ENCODE measurements at regions not wholly inside any gene's neighbourhood (a gene's known extent, or its start where the extent isn't known, plus 50 kb on each side); places are given as distances from the start of the nearest gene placed in this dataset.

- in situ Hi-C loops (cut with MboI; ENCODE audit: low sequenced_read_pairs) = no loop called here
Measured at GRCh38 chr10:64062793-64063192, 541.6 kb downstream of the REEP3 start.

DNA sequence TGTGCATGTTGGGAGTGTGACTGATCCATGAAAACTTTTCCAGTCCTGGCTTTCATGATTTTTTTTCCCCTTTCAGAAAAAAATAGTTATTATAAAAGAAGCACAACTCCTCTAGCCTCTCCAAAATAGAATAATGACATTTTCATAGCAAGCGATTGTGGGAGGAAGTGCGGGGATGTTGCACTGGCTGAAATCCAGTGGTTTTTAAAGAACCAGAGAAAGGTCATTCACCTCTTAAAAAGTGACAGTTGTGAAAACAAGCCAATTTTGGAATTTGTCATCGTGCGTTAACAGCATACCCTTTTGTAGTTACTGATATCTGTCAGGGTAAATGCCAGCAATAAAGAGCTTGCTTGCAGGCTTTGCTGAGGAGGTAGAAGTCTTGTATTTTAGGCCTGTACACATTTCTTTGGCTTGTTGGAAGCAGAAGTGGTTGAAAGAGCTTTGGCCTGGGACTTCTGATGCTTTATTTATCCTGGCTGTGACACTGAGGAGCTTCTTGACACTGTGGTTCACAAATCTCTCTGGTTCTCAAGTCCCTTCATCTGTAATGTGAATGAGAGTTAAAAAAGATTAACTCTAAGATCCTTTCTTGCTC lies 545.9 kb downstream of the REEP3 start:
- in situ Hi-C loops (cut with MboI; ENCODE audit: low sequenced_read_pairs) = no loop called here

DNA sequence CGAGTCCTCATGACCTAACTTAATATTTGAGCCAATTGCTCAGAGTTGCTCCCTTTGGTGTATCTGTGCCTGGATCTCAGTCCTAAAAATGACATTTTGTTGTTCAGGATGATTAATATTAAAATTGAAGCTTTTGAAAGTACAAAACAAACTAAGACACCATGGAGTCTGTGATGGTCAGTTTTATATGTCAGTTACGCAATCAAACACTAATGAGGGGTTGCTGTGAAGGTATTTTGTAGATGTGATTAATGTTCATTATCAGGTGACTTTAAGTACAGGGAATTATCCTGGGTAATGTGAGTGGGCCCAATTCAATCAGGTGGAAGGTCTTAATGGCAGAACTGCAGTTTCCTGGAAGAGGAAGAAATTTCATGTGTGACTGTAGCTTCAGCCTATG lies 546.7 kb downstream of the REEP3 start:
- in situ Hi-C loops (cut with MboI; ENCODE audit: low sequenced_read_pairs) = no loop called here

GRCh38 chr10:64070241-64070640 lies 549.0 kb downstream of the REEP3 start:
- in situ Hi-C loops (cut with MboI; ENCODE audit: low sequenced_read_pairs) = no loop called here

DNA sequence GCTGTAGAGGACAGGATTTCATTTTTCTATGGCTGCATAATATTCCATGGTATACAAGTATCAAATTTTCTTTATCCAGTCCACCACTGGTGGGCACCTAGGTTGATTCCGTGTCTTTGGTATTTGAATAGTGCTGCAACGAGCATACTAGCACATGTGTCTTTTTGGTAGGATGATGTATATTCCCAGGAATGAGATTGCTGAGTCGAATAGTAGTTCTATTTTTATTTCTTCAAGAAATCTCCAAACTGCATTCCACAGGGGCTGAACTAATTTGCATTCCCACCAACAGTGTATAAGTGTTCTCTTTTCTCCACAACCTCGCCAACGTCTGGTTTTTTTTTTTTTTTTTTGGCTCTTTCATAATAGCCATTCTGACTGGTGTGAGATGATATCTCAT lies 550.0 kb downstream of the REEP3 start:
- in situ Hi-C loops (cut with MboI; ENCODE audit: low sequenced_read_pairs) = no loop called here

GRCh38 chr10:64075604-64076003 lies 554.4 kb downstream of the REEP3 start:
- in situ Hi-C loops (cut with MboI; ENCODE audit: low sequenced_read_pairs) = no loop called here

- in situ Hi-C loops (cut with MboI; ENCODE audit: low sequenced_read_pairs) = no loop called here
Measured at GRCh38 chr10:64076322-64076940, 555.2 kb downstream of the REEP3 start.

GRCh38 chr10:64079341-64079740 lies 558.1 kb downstream of the REEP3 start:
- in situ Hi-C loops (cut with MboI; ENCODE audit: low sequenced_read_pairs) = no loop called here

- in situ Hi-C loops (cut with MboI; ENCODE audit: low sequenced_read_pairs) = no loop called here
Measured at GRCh38 chr10:64080071-64080470, 558.9 kb downstream of the REEP3 start.

- in situ Hi-C loops (cut with MboI; ENCODE audit: low sequenced_read_pairs) = no loop called here
Measured at GRCh38 chr10:64081947-64082482, 560.8 kb downstream of the REEP3 start.

GRCh38 chr10:64086083-64086767 lies 565.0 kb downstream of the REEP3 start:
- in situ Hi-C loops (cut with MboI; ENCODE audit: low sequenced_read_pairs) = no loop called here

DNA sequence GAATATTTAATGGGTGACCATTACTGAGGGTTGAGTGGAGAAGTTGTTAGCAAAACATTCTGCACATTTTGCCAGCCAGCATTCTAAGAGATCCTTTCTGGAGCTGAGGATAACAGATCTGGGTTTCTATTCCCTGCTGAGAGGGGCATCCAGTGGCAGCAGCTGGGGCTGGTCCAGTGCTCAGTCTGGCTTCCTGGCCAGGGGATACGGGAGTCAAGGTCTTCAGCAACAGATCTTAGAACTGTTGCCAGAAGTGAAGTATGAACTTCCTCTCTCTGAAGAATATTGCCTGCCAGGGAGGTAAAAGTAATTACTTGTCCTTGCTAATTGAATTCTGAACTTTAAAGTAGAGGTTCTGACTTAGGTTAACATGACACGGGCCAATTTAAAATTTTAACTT lies 568.4 kb downstream of the REEP3 start:
- in situ Hi-C loops (cut with MboI; ENCODE audit: low sequenced_read_pairs) = no loop called here

DNA sequence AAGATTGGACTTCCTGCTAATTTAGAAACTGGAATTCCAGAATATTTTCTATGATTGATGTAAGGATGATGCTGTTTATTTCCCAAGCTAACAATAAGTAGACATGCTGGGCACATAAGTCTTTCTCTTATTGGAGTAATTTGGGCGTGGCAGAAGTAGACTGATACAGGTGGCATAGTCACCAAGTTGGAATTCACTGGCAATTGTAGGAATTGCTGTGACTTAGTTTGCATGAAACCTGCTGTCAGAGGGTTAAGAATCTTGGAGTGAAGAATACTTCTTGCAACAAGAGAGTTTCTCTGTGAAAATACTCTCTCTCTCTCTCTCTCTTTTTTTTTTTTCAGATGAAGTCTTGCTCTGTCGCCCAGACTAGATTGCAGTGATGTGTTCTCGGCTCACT lies 569.7 kb downstream of the REEP3 start:
- in situ Hi-C loops (cut with MboI; ENCODE audit: low sequenced_read_pairs) = no loop called here

GRCh38 chr10:64091897-64092296 lies 570.7 kb downstream of the REEP3 start:
- in situ Hi-C loops (cut with MboI; ENCODE audit: low sequenced_read_pairs) = no loop called here

DNA sequence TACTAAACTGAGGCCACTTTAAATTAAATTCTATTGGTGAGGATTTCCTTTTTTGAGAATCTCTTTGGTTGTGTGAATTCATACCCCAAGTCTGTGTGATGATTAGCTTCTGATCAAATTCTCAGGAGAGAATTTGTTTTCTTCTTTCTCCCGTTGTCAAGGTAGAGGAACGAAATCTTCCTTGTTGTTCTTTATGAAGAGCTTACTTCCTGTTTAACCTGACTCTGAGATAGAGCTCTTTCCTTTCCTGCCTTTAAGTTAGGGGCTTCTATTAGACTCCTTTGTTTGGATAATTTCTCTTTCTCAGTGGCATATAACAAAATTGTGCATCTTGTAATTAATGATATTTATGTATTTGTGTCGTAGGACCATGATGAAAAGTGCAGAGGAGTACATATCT lies 572.1 kb downstream of the REEP3 start:
- in situ Hi-C loops (cut with MboI; ENCODE audit: low sequenced_read_pairs) = no loop called here

DNA sequence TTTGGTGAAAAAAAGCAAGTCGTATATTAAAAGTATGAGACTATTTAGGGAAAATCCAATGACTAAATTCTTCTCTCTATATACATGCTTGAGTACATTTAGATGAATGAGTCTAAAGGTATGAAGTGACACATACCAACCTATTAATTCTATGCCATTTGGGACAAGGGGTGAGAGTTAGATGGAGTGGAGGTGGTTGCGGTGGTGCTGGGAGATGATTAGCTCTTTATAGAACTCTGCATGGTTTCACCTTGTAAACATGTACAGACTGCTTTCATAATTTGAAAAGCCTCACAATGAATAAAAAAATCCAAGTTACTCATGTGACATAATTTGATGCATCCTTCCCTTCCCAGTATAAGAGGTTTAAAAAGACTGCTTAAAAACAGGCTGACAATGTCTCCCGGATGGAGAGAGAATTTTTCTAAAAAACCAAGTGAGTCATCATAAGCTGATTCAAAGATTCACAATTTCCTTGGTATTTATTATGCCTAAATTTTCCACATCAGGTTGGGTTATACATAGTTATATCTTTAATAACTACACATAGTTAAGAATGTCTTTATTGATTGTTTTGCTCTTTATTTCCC lies 572.8 kb downstream of the REEP3 start:
- in situ Hi-C loops (cut with MboI; ENCODE audit: low sequenced_read_pairs) = no loop called here

- in situ Hi-C loops (cut with MboI; ENCODE audit: low sequenced_read_pairs) = no loop called here
Measured at GRCh38 chr10:64096941-64097340, 575.7 kb downstream of the REEP3 start.

DNA sequence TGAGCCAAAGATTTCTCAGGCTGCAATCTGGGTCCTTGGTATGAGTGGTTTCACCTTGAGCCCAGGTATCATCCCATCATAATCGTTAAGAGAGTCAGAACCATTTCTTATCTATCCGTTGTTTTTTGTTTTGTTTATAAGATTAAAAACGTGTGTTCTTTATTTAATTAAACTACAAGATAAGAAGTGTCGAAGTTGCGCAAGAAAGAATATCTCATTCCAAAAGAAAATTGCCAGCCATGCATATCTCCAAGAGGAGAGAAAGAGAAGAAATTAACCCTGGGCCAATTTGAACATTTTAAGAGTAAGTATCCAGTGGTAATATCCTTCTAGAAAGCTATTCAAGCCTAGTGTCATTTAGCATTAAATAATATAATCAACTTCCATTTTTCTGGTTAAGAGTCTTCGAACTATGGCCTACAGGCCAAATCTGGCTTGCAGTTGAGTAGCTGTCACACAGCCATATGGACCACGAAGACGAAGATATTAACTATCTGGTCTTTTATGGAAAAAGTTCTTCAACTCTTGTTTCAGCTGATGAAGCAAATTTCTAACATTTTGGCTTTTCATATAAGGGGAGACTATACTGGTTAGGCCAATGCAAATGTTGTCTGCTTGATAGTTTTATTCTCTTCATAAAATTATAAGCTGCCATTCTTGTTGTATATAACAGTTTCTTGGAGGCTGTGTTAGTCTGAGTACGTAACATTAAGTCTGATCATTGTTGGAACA lies 576.4 kb downstream of the REEP3 start:
- in situ Hi-C loops (cut with MboI; ENCODE audit: low sequenced_read_pairs) = no loop called here

- in situ Hi-C loops (cut with MboI; ENCODE audit: low sequenced_read_pairs) = no loop called here
Measured at GRCh38 chr10:64098994-64099393, 577.8 kb downstream of the REEP3 start.

GRCh38 chr10:64101606-64102263 lies 580.5 kb downstream of the REEP3 start:
- in situ Hi-C loops (cut with MboI; ENCODE audit: low sequenced_read_pairs) = no loop called here

GRCh38 chr10:64102264-64102633 lies 581.0 kb downstream of the REEP3 start:
- in situ Hi-C loops (cut with MboI; ENCODE audit: low sequenced_read_pairs) = no loop called here

All from HL-60/S4 (cell line).